GM19238 (cell line): ENCODE measurements at regions not wholly inside any gene's neighbourhood (a gene's known extent, or its start where the extent isn't known, plus 50 kb on each side); places are given as distances from the start of the nearest gene placed in this dataset.

Experiments used
- DNase-seq: peaks from one replicate; pipeline ENCODE4 v3.0.0; 2011; ENCODE audit warnings: low spot score; ENCODE audit not compliant: insufficient read length

- no peak for DNase-seq
Measured at GRCh38 chr18:51807336-51807735, 532.7 kb upstream of the DCC start.

- no peak for DNase-seq
Measured at GRCh38 chr18:51811883-51812282, 528.1 kb upstream of the DCC start.

GRCh38 chr18:51813740-51814139 is 526.3 kb upstream of the DCC start:
- DNase-seq, result no peak

DNA sequence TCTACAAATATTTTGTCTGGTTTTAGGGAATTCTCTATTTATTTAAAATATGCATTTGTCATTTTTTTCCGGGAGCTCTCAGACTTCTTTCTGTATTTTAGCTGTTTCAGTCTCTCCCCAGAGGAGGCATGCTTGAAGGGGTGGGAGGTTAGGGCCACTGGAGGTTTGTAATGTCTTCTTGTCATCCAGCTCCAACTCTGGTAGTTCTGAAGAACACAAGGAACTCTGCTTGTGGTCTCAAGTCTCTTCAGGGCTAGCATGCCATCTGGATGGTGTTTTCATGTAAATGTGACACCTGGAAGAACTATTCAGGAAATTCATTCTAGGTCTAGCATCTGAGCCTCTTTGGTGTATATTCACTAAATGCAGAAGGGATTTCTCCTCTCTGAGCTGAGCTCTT is 518.4 kb upstream of the DCC start:
- DNase-seq, result no peak

- no peak for DNase-seq
Measured at GRCh38 chr18:51824746-51825145, 515.3 kb upstream of the DCC start.

DNA sequence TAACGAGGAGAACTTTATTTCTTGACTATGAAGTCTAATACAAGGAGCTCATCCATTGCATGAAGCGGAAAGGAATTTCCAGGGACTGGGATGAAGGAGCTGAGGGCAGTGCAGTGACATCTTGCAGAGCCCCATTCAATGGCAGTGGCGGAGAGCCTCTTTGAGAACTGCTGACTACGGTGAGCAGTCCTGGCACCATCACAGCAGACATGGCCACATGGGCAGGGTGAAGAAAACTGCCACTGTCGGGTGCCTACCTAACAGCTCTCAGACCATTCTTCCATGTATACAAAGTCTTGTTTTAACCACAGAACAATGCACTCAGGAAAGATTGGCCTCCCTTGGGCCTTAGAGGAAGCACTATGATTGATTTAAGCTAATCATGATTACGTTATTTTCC is 506.1 kb upstream of the DCC start:
- no peak for DNase-seq

DNA sequence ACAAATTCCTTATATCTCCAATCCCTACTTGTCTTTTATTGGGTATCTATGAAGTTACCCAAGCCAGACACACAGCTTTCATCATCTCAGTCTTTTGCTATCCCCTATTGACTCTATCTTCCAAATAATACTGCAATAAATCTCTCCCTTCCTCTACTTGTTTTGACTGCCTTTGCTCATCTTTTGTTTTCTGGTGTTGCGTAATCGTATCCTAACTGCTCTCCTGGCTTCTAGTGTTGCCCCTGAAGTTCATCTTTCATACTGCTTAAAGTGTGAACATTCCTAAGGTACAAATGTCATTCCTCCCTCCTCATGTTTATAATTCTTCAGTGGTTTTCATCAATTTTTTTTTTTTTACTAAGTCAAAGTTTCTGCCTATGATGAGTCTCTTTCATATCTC is 491.3 kb upstream of the DCC start:
- DNase-seq, result no peak

DNA sequence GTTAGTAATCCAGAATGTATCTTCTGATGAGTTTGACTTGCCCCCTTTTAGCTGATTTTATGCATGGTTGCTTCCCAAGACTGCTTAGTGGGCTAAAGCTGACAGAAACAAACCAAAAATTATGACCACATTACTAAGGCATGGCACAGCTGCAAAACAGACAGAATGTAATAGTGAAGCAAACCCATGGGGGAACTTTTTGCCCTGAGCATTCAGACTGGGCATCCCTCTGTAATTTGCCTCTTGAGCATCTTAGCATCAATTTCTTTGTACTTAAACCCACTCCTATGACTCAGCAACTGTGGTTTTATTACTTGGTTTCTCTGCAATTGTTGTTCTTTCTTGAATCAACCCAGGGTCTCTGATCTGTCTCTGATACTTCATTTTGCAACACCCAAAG is 487.3 kb upstream of the DCC start:
- no peak for DNase-seq

DNA sequence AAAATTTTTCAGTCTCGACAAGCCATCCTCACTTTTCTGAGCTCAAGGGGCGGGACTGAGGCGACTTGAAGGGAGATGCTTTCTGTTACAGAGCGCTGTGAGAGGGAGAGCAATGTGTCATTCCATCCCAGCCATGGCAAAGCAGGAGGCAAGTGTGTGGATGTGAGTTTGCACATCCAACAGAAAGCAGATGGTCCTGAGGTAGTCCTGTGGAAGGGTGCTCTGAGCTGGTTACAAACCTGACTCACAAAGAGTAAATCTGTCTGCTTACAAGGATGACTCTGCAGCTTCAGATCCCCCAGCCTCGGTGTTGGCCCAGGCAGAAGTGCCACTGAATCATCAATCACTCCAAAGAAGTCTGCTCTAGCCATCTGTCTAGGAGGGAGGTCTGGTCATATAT is 482.0 kb upstream of the DCC start:
- no peak for DNase-seq

DNA sequence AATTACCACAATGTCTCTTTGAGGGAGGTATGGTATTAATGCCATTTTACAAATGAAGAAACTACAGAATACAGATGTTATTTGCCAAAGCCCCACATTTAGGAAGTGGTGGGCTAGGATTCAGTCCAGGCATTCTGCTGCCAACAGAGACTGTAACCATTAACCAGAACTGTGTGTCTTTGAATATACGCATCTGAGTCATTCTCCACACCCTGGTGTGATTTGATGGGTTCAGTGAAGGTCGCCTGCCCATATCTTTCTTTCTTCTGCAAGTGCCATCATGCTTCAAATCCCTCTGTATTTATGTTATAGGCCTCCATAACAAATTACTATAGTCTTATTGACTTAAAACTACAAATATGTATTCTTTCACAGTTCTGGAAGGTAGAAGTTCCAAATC is 479.0 kb upstream of the DCC start:
- DNase-seq, result no peak

- no peak for DNase-seq
Measured at GRCh38 chr18:51862051-51862715, 477.8 kb upstream of the DCC start.

DNA sequence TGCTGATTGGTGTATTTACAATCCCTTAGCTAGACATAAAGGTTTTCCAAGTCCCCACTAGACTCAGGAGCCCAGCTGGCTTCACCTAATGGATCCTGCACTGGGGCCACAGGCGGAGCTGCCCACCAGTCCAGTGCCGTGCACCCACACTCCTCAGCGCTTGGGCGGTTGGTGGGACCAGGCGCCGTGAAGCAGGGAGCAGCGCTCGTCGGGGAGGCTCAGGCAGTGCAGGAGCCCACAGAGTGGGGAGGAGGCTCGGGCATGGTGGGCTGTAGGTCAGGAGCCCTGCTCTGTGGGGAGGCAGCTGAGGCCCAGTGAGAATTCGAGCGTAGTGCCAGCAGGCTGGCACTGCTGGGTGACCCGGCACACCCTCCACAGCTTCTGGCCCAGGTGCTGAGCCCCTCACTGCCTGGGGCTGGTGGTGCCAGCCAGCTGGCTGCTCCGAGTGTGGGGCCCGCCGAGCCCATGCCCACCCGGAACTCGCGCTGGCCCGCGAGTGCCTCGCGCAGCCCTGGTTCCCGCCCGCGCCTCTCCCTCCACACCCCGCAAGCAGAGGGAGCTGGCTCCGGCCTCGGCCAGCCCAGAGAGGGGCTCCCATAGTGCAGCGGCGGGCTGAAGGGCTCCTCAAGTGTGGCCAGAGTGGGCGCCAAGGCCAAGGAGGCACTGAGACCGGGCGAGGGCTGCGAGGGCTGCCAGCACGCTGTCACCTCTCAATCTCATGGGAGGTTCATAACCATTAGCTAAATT is 475.6 kb upstream of the DCC start:
- no peak for DNase-seq

GRCh38 chr18:51865538-51865937 is 474.5 kb upstream of the DCC start:
- DNase-seq, result no peak

GRCh38 chr18:51867767-51868166 is 472.2 kb upstream of the DCC start:
- DNase-seq, result peak; percentile 3

GRCh38 chr18:51878724-51879123 is 461.3 kb upstream of the DCC start:
- DNase-seq, result no peak

DNA sequence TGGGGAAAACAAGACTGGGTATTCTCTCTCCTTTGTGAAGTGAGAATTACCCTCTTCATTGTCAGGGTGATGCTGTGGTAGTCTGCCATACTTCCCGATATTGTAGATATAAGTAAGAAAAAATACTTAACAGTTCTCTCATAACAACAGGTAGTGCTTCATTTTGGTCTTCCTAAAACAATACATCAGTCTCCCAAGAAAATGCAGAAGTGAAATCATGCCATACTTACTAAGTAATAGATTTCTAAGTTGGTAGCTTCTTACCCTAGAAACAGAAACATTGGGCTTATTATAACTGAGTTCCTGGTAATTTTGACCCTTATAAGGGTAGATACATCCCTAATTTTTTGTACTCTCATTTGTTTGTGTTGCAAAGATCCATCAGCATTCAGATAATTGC is 460.7 kb upstream of the DCC start:
- DNase-seq, result no peak

- no peak for DNase-seq
Measured at GRCh38 chr18:51881394-51881793, 458.6 kb upstream of the DCC start.

DNA sequence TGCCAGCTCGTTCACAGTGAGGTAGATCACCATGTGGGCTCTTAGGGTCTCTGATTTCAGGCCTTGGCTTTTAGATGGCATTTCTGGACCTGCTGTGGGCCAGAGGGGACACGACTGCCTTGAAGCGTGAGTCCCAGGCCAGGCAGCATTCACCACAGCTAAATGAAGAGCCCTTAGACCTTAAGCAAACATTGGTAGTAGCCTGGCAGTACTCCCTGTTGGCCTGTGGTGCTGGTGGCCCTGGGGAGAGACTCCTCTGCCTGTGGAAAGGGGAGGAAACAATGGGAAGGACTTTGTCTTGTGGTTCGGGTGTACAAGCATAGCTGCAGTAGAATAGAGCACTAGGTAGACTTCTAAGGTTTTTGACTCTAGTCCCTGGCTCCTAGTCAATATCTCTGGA is 456.0 kb upstream of the DCC start:
- DNase-seq, result no peak

DNA sequence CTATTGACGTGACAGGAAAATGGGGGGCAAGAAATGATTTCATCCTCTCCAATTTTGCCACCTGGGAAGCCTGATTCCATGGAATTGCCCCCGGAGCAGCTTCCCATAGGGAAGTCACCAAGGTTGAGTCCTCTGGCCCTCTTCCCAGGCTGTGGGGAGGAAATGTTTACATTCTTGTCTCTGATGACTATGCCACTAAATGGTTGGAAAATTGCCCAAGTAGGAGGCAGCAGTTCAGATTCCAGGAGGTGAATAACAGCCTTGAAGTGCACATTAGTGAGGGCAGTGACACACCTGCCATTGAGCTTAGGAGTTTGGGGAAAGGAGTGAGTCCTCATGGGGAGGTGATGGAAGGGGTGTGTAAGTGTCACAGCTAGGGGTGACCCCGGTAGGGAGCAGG is 449.2 kb upstream of the DCC start:
- DNase-seq, result no peak

DNA sequence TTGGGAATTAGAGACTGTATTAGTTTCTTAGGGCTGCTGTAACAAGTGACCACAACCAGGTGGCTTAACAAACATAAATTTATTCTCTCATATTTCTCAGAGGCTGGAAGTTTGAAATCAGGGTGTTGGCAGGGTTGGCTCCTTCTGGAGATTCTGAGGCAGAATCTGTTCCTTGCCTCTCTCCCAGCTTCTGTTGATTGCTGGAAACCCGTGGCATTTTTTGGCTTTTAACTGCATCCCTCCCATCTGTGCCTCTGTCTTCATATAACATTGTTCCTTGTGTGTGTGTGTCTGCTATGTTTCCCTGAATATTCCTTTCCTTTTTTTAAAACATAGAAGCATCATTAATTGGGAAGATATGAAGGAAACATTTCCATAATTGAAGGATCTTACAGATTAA is 448.1 kb upstream of the DCC start:
- no peak for DNase-seq

DNA sequence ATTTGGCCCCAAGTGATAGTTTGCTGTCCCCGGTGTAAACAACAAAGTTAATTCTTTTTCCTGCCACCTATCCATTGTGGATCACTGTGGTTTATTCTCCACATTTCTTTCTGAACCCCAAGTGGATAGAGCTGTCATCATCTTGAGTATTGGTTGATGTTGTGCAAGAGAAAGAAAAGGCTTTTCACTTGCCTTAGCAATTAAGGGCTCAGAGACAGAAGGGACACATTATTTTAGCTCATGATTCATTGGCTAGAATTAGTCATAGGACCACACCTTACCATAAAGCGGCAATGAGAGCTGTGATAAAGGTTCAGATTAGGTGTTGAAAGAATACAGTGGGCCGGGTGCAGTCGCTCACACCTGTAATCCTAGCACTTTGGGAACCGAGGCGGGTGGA is 442.1 kb upstream of the DCC start:
- DNase-seq, result no peak

DNA sequence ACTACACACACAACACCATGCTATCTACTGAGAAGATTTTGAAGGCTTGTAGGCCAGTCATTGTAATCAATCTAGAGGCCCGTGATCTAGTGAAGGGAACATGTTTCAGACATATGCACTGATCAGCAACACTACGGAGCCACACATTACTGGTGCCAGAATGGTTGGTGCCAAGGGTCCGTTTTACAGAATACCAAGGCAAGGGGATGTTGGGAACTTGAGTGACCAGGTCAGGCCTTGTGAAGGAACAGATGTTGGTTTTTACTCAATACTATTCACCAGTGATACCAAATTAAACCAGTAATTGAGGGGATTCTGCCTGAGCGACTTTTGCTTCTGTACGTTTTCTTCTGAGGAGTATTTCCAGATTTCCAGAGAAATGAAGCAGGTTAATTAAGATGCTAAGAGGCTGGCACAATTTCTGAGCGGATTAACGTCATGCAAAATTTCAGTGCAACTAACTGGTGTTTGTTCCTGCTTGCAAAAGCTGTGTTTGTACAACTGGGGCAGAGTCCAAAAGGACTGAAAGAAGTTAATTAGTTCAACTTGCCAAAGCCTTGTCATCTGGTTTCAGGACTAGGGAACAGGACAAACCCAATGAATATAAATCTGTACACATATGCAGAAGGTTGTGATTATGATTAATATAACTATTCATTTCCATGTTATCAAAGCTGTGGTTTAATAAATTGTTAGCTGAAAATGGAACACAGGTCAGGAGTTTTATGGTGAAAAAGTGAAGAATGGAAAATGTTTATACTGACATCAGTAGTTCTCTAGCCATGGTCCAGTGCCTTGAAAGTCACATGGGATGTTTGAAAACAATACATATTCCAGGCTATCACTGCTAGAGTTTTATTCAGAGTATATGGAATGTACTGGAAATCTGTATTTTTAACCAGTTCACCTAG is 432.1 kb upstream of the DCC start:
- no peak for DNase-seq
